Activated naive CD4-positive, alpha-beta T cell treated with anti-CD3 and anti-CD28 coated beads, Interleukin-2, amount 50 U/mL, for 24 hours (primary cell): ENCODE measurements at regions not wholly inside any gene's neighbourhood (a gene's known extent, or its start where the extent isn't known, plus 50 kb on each side); places are given as distances from the start of the nearest gene placed in this dataset.

ENCODE experiments used
- H3K27ac Mint-ChIP-seq: one replicate; pipeline ENCODE4 v1.8.0; 2021; ENCODE audit warnings: mild to moderate bottlenecking, mixed read lengths
- H3K27me3 Mint-ChIP-seq: one replicate; pipeline ENCODE4 v1.8.0; 2021; ENCODE audit warnings: mixed read lengths
- H3K36me3 Mint-ChIP-seq: one replicate; pipeline ENCODE4 v1.8.0; 2021; ENCODE audit warnings: mixed read lengths
- H3K4me1 Mint-ChIP-seq: one replicate; pipeline ENCODE4 v1.8.0; 2021; ENCODE audit warnings: mixed read lengths
- H3K4me3 Mint-ChIP-seq: one replicate; pipeline ENCODE4 v1.8.0; 2021; ENCODE audit warnings: mild to moderate bottlenecking, mixed read lengths
- H3K9me3 Mint-ChIP-seq: one replicate; pipeline ENCODE4 v1.8.0; 2021; ENCODE audit warnings: mixed read lengths

DNA sequence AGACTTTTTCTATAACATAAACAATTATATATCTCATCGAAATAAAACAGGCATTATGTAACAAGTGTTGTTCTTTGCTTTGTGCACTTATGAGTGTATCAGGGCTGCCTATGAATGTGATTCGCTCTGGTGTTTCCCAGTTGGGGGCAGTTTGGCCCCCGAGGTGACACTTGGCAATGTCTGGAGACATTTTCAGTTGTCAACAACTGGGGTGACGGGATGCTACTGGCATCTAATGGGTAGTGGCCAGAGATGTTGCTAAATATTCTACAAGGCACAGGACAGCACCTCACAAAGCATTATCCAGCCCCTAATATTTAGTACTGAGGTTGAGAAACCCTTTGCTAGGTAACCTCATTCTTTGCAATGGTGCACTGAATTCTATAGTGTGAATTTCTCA, 83.3 kb downstream of the PLCE1 start:
- H3K27me3 Mint-ChIP-seq = no peaks in the 10 kb centered on the region

DNA sequence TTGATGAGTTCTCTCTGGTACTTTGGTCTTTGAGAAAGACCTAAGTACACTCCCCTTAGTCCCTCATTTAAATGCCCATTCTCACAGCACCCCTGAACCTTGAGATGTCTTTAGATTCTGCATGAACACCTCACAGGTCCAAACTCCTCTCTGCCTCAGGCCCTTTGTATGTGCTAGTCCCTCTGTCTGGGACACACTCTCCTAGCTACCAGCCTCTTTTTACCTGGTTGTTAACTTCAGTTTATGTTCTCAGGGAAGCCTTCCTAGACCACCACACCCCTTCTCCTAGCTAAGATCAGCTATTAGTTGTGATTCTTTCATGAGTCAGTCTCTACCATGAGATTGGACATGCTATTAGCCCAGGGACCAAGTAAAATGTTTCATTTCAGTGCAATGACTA, 86.4 kb downstream of the PLCE1 start:
- no peak overlapping the region for H3K27ac Mint-ChIP-seq
- H3K27me3 Mint-ChIP-seq = no peaks in the 10 kb centered on the region
- H3K4me1 Mint-ChIP-seq = no peaks in the 10 kb centered on the region
- no peaks in the 10 kb centered on the region for H3K36me3 Mint-ChIP-seq
- H3K4me3 Mint-ChIP-seq = no peak overlapping the region
- H3K9me3 Mint-ChIP-seq = peaks cover 13% of the 10 kb centered on the region

More for the DNA sequence above, 83.3 kb downstream of the PLCE1 start:
- Mint-ChIP-seq H3K4me1 (no peaks in the 10 kb centered on the region), H3K36me3 (no peaks in the 10 kb centered on the region), H3K9me3 (peaks cover 12% of the 10 kb centered on the region), H3K4me3 (no peak overlapping the region), H3K27ac (no peak overlapping the region)

DNA sequence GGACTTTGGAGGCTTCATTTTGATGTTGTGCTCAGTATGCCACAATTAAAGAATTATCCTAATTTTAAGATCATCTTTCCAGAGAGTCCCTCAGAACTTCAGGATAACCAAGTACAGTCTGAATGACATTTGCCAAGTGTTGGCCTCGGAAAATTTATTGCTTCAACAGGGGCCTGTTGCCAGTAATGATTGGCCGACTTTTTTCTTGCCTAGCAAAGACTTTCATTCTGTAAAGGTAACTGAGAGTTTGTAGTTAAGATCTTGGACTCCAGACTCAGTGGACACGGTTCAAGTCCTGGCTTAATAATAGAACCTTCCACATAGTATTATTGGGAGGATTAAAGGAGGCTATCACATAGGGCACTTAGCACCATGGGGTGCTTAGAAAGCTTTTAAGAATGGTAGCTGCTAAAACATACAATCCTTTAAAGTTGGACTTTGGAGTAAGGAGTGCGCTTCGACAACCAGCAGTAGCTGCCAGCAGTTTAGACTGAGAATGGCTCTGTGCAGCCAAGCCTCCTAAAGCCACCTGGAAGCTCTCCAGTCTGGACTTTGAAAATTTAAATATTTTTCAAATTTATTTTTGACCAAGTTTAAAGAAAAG, 90.0 kb downstream of the PLCE1 start:
- no peaks in the 10 kb centered on the region for H3K36me3 Mint-ChIP-seq
- peaks cover 2% of the 10 kb centered on the region for H3K27me3 Mint-ChIP-seq
- peaks cover 13% of the 10 kb centered on the region for H3K9me3 Mint-ChIP-seq
- H3K4me3 Mint-ChIP-seq = no peak overlapping the region
- no peaks in the 10 kb centered on the region for H3K4me1 Mint-ChIP-seq
- H3K27ac Mint-ChIP-seq = no peak overlapping the region

DNA sequence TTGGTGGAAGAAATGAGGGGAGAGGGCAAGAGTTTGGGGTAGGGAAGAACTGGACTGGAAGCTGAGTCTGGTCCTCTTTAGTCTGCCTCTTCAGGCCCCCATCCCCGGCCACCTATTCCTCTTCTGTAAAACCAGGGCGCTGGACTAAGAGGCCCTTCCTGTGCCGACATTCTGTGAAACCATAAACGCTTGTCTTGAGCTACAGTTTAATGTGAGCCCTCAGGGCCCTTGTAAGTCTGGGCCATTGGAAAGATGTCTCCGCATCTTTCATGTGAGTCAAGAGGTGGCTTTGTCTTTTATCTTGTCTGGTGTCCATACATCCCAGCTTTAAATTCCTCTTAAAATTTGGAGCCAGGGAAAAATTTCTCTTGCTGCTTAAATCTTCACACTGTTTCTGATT, 90.6 kb downstream of the PLCE1 start:
- peaks cover 13% of the 10 kb centered on the region for H3K9me3 Mint-ChIP-seq
- no peaks in the 10 kb centered on the region for H3K36me3 Mint-ChIP-seq
- no peak overlapping the region for H3K4me3 Mint-ChIP-seq

DNA sequence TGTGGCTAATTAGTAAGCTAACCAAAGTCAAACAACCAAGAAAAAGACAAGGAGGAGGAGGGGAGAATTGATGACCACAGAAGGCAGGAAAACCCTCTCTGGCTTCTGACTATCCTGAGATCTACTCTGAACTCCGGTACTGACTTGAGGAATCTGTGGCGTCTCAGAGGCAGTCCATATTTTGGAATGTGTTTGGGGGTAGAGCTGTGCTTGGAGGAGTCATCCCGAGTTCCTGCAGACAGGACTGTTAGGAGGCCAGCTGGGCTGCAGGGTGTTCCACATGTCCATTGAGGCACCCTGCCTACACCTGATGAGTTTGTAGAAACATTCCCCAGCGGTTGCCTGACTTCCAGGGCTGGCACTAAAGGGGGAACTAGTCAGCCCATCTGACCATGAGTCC, 91.6 kb downstream of the PLCE1 start:
- no peaks in the 10 kb centered on the region for H3K36me3 Mint-ChIP-seq
- H3K4me3 Mint-ChIP-seq = no peak overlapping the region
- H3K27me3 Mint-ChIP-seq = peaks cover 2% of the 10 kb centered on the region
- H3K9me3 Mint-ChIP-seq = peaks cover 13% of the 10 kb centered on the region
- H3K4me1 Mint-ChIP-seq = no peaks in the 10 kb centered on the region
- H3K27ac Mint-ChIP-seq = no peak overlapping the region

More for the DNA sequence above, 90.6 kb downstream of the PLCE1 start:
- Mint-ChIP-seq H3K4me1 (no peaks in the 10 kb centered on the region), H3K27ac (no peak overlapping the region), H3K27me3 (peaks cover 2% of the 10 kb centered on the region)

DNA sequence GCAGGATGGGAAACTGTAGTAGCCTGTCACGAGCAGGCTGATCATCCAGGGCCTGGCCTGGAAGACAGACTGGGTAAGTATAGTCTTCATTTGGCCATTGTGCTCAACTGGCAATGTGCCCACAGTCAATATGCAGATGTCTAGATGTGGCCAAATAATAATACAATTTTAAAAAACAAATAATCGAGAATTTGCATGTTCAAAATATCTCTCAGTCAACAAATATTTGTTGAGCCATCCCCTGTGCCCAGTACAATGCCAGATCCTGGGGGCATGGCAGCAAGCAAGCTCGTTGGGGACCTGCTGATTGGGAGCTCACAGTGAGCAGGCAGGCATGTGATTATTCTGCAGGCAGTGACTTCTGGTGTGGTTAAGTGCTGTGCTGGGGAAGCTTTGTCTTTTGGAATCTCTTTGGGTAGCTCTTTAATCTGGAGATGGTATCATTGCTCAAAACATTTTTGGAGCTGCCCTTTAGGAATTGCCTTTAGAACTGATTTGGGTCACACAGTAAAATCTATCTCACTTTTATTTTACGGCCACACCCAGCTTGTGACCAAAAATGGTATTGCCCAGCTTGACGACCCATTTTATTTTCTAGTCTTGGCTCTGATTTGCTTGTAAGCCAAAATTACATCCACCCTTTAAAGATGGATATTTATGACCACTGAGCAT, 92.2 kb downstream of the PLCE1 start:
- H3K36me3 Mint-ChIP-seq = no peaks in the 10 kb centered on the region
- peaks cover 12% of the 10 kb centered on the region for H3K9me3 Mint-ChIP-seq
- peaks cover 2% of the 10 kb centered on the region for H3K27me3 Mint-ChIP-seq
- no peaks in the 10 kb centered on the region for H3K4me1 Mint-ChIP-seq
- no peak overlapping the region for H3K4me3 Mint-ChIP-seq
- no peak overlapping the region for H3K27ac Mint-ChIP-seq

DNA sequence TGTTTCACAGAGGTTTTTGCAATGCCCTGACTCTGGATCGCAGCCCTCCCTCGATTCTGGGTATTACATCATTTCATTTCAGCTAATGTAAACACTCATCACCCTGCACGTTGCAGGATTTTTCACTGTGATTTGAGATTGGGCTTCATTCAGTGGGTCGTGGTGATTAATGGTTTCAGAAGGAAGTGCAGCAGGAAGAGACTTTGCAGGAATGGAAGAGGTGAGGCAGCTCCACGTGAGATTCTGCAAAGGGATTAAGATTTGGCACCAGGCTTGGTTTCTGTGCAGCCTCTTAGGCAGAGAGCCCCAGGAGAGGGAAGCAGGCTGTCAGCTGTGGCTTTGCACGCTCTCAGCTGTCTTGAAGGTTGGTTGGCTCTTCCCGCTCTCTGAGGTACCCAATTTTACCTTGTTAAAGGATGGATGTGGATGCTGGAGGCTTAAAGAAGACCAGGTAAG, 95.2 kb downstream of the PLCE1 start:
- no peak overlapping the region for H3K4me3 Mint-ChIP-seq
- peaks cover 3% of the 10 kb centered on the region for H3K27me3 Mint-ChIP-seq
- H3K4me1 Mint-ChIP-seq = no peaks in the 10 kb centered on the region
- no peaks in the 10 kb centered on the region for H3K9me3 Mint-ChIP-seq
- H3K27ac Mint-ChIP-seq = no peak overlapping the region
- H3K36me3 Mint-ChIP-seq = no peaks in the 10 kb centered on the region

DNA sequence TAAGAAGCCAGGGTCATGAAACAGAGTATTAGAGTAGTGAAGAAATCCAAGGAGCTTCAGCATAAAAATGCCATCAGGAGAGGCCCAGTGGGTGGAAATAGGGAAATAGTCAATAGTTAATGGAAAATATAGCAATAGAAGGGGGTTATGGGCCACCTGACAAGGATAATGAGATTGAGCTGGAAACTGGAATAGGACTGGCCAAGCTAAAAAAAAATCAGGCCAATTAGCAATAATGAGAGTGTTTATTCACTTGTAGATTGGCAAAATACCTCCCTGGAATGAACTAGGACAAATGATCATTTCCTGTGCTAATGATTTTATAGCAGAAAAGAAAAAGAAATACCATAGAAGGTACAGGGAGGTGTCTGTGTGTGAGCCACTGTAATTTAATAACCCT, 97.9 kb downstream of the PLCE1 start:
- H3K36me3 Mint-ChIP-seq = no peaks in the 10 kb centered on the region
- peaks cover 1% of the 10 kb centered on the region for H3K27me3 Mint-ChIP-seq
- H3K9me3 Mint-ChIP-seq = no peaks in the 10 kb centered on the region
- H3K4me1 Mint-ChIP-seq = no peaks in the 10 kb centered on the region
- no peak overlapping the region for H3K4me3 Mint-ChIP-seq
- H3K27ac Mint-ChIP-seq = no peak overlapping the region

DNA sequence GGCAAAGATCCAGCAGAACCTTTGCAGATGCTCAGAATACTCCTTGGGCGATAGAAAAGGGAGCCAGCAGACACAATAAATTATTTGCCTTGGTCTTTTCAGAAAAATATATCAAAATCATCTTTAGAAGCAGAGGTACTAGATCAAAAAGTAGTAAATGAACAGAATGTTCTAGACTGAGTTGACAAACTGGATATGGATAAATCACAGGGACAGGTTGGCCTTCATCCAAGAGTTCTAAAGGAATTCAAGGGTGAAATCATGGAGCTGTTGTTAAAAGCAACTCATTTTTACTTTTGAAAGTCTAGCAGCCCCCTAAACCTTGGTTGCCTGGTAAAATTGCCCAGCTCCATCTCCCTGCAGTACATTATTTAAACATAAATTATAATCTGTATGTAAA, 99.1 kb downstream of the PLCE1 start:
- peaks cover 1% of the 10 kb centered on the region for H3K27me3 Mint-ChIP-seq
- no peak overlapping the region for H3K4me3 Mint-ChIP-seq
- H3K36me3 Mint-ChIP-seq = no peaks in the 10 kb centered on the region
- no peaks in the 10 kb centered on the region for H3K4me1 Mint-ChIP-seq
- no peak overlapping the region for H3K27ac Mint-ChIP-seq
- no peaks in the 10 kb centered on the region for H3K9me3 Mint-ChIP-seq

DNA sequence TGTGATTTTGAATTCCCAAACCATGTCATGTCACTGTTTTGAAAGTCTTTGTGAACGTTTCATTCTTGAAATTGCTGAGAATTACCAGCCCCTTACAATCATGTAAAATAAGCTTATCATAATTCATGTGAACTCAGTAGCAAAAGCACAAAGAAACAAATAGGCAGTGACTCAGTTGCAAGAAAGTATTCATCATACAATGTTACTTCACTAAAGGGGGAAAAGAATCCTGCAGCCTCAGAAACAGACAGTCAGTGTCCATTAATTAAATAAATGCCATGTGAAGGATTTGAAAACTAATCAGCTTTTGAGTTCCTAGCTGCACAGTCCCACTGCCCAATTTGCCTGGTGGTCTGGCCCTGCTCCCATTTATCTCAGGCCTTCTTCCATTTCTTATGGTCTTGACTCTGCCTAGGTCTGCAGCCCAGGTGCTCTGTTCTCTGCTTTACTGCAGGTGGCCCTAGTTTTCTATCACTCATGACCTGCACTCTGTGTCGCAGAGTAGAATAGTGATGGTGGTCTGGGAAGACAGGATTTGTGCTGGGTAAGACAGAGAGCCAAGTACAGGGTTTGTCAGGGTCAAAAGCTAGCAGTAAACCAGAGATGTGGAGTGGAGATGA, 99.7 kb downstream of the PLCE1 start:
- Mint-ChIP-seq H3K4me1 (no peaks in the 10 kb centered on the region), H3K9me3 (no peaks in the 10 kb centered on the region), H3K27me3 (peaks cover 1% of the 10 kb centered on the region), H3K36me3 (no peaks in the 10 kb centered on the region), H3K4me3 (no peak overlapping the region), H3K27ac (no peak overlapping the region)

DNA sequence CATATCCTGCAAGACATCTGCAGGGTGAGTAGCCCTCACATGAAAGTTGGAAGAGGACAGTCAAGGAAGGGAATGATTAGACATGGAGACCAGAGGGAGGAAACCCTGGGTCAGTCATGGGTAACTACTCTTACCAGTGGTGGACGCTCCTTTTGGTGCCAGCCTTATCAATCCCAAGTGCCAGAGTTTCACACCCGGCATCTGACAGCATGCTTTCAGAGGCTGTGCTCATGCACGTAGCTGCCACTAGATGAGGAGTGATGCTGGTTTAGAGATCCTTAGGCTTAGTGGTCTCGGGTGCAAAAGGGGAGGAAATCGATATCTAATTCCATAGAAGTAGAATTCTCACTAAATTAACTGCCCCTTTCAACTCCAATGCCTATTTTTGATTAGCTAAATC, 100.8 kb downstream of the PLCE1 start:
- Mint-ChIP-seq H3K4me3 (no peak overlapping the region), H3K36me3 (no peaks in the 10 kb centered on the region), H3K4me1 (no peaks in the 10 kb centered on the region), H3K27me3 (peaks cover 2% of the 10 kb centered on the region), H3K9me3 (no peaks in the 10 kb centered on the region), H3K27ac (no peak overlapping the region)

DNA sequence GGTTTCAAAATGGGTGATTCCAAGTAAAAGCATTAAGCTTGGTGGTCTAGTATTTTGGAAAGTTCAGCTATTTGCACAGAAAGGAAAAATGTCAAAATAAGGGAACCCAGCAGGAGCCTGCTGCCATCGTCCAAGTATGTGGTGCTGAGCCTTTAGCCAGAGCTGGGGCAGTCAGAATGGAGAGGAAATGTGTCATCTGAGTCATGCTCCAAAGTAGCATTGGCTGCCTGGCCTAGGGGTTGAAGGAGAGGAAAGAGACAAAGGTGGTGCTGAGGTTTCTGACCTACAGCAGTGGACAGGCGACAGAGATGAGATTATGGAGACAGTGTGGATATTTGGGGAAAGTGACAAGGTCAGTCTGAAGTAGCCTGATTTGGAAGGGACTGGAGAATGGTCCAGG, 103.9 kb downstream of the PLCE1 start:
- peaks cover 8% of the 10 kb centered on the region for H3K27me3 Mint-ChIP-seq
- H3K9me3 Mint-ChIP-seq = no peaks in the 10 kb centered on the region
- no peaks in the 10 kb centered on the region for H3K4me1 Mint-ChIP-seq
- H3K4me3 Mint-ChIP-seq = no peak overlapping the region
- no peaks in the 10 kb centered on the region for H3K36me3 Mint-ChIP-seq
- no peak overlapping the region for H3K27ac Mint-ChIP-seq

DNA sequence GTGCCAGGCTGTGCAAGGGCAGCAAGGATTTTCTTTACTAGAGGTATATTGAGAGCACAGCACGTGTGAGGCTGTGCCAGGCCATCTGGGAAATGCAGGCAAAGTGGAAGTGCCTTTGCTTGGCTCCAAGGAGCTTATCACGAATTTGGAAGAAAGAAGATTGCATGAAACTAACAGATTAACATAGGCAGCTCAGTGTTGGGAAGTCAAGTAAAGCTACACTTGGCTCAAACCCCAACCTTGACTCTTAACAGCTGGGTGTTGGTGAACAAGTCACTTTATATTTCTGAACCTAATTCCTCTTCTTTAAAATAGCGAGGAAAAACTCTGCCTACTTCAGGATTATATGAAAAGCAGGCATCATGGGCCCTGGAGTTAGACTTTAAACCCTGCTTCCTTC, 105.2 kb downstream of the PLCE1 start:
- Mint-ChIP-seq H3K27ac (no peak overlapping the region), H3K27me3 (peaks cover 7% of the 10 kb centered on the region), H3K4me3 (no peak overlapping the region), H3K9me3 (no peaks in the 10 kb centered on the region), H3K36me3 (no peaks in the 10 kb centered on the region), H3K4me1 (no peaks in the 10 kb centered on the region)

DNA sequence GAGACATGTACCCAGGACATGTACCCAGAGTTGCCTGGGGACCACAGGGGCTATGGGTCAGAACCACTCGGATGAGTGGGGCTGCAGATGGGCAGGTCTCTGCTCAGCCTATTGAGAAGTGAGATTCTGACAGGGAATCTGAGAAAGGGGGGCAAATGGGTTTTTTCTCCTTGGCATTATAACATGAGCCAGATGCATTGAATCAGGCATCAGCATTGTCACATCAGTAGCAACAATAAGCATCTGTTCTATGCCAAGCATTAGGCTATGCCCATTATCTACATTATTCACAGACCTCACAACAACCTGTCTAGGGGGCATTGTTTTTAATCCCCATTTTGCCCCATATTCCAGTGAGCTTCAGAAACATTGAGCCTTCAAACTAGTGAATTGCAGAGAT, 108.2 kb downstream of the PLCE1 start:
- no peaks in the 10 kb centered on the region for H3K4me1 Mint-ChIP-seq
- no peaks in the 10 kb centered on the region for H3K9me3 Mint-ChIP-seq
- no peak overlapping the region for H3K4me3 Mint-ChIP-seq
- H3K36me3 Mint-ChIP-seq = no peaks in the 10 kb centered on the region
- H3K27me3 Mint-ChIP-seq = peaks cover 7% of the 10 kb centered on the region
- no peak overlapping the region for H3K27ac Mint-ChIP-seq

DNA sequence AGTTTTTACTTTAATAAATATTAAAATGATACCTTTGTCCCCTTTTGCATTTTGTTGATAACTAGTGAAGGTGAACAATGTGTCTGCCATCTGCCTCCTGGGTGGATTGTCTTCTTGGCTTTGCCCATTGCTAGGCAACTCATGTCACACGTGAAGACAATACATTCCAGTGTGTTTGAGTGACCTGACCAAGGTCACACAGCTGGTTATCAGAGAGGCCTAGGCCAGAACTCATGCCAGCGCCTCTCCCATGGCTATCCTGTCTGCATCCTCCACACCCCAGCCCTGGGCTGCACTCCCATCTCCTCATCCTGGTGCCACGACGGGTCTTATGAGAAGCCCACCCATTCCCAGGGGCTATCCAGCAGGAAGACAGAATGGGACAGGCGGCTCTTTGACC, 108.7 kb downstream of the PLCE1 start:
- peaks cover 7% of the 10 kb centered on the region for H3K27me3 Mint-ChIP-seq
- H3K4me1 Mint-ChIP-seq = no peaks in the 10 kb centered on the region
- no peaks in the 10 kb centered on the region for H3K9me3 Mint-ChIP-seq
- no peaks in the 10 kb centered on the region for H3K36me3 Mint-ChIP-seq
- H3K4me3 Mint-ChIP-seq = no peak overlapping the region
- H3K27ac Mint-ChIP-seq = no peak overlapping the region

DNA sequence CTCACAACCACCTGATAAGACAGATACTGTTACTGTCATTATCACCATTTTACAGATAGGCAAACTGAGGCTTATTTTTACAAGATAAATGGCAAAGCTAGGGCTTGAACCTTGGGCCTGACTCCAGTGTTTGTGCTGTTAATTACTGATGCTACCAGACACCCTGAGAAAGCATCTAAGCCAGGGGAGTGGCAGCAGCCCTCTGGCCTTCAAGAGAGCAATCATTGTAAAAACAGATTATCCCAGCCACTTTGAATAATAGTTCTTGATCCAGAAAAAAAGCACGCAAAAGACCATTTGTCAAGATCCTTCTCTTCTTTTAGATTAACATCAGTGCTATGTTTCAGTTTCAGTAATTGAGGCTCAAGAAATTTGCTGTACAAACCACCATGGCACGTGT, 109.5 kb downstream of the PLCE1 start:
- Mint-ChIP-seq H3K4me1 (no peaks in the 10 kb centered on the region), H3K36me3 (no peaks in the 10 kb centered on the region), H3K9me3 (no peaks in the 10 kb centered on the region), H3K4me3 (no peak overlapping the region), H3K27ac (no peak overlapping the region), H3K27me3 (peaks cover 7% of the 10 kb centered on the region)
